H9 (cell line): ENCODE measurements at regions not wholly inside any gene's neighbourhood (a gene's known extent, or its start where the extent isn't known, plus 50 kb on each side); places are given as distances from the start of the nearest gene placed in this dataset.

Experiments used
- DNase-seq: peaks from one replicate; pipeline ENCODE4 v3.0.0-alpha.2; 2017
- H2AFZ ChIP-seq: one replicate; pipeline ENCODE4 v1.6.1; 2013; ENCODE audit warnings: mild to moderate bottlenecking, low read length, control low read depth, moderate library complexity
- H2AK5ac ChIP-seq: 2 replicates; pipeline ENCODE4 v1.6.1; 2013; ENCODE audit warnings: low read length, control low read depth, mixed read lengths; ENCODE audit not compliant: insufficient read length
- H2BK120ac ChIP-seq: one replicate; pipeline ENCODE4 v1.6.1; 2013; ENCODE audit warnings: low read depth, mild to moderate bottlenecking, low read length, control low read depth, inconsistent platforms; ENCODE audit not compliant: poor library complexity, severe bottlenecking
- H2BK12ac ChIP-seq: 2 replicates; pipeline ENCODE4 v1.6.1; 2013; ENCODE audit warnings: low read length, control low read depth, mixed read lengths, low read depth; ENCODE audit not compliant: insufficient read length
- H2BK15ac ChIP-seq: 2 replicates; pipeline ENCODE4 v1.6.1; 2013; ENCODE audit warnings: low read depth, low read length, control low read depth
- H2BK20ac ChIP-seq: one replicate; pipeline ENCODE4 v1.6.1; 2013; ENCODE audit warnings: low read depth, mild to moderate bottlenecking, low read length, control low read depth, inconsistent platforms; ENCODE audit not compliant: poor library complexity, severe bottlenecking
- H2BK5ac ChIP-seq: 2 replicates; pipeline ENCODE4 v1.6.1; 2013; ENCODE audit warnings: low read length, control low read depth, mixed read lengths; ENCODE audit not compliant: insufficient read length
- H3K14ac ChIP-seq: 2 replicates; pipeline ENCODE4 v1.6.1; 2013; ENCODE audit warnings: low read length, control low read depth; ENCODE audit not compliant: insufficient read depth
- H3K18ac ChIP-seq: 2 replicates; pipeline ENCODE4 v1.6.1; 2013; ENCODE audit warnings: low read depth, mild to moderate bottlenecking, mixed read lengths, low read length, control low read depth; ENCODE audit not compliant: insufficient read length
- H3K23ac ChIP-seq: 2 replicates; pipeline ENCODE4 v1.6.1; 2013; ENCODE audit warnings: low read length, control low read depth, mixed read lengths, low read depth; ENCODE audit not compliant: insufficient read length
- H3K23me2 ChIP-seq: 2 replicates; pipeline ENCODE4 v1.6.1; 2013; ENCODE audit warnings: low read depth, mild to moderate bottlenecking, mixed read lengths, low read length, control low read depth; ENCODE audit not compliant: insufficient read length, poor library complexity, severe bottlenecking
- H3K27ac ChIP-seq: 2 replicates; pipeline ENCODE4 v1.5.1; 2013; ENCODE audit warnings: low read length, control low read depth, mixed read lengths, low read depth; ENCODE audit not compliant: insufficient read length
- H3K27me3 ChIP-seq: 2 replicates; pipeline ENCODE4 v1.6.1; 2013; ENCODE audit warnings: low read length, control low read depth, inconsistent platforms; ENCODE audit not compliant: insufficient read depth
- H3K4ac ChIP-seq: 2 replicates; pipeline ENCODE4 v1.6.1; 2013; ENCODE audit warnings: low read depth, mild to moderate bottlenecking, control low read depth, inconsistent platforms, low read length, moderate library complexity
- H3K4me1 ChIP-seq: 2 replicates; pipeline ENCODE4 v1.6.1; 2013; ENCODE audit warnings: low read length, control low read depth, inconsistent platforms; ENCODE audit not compliant: insufficient read depth
- H3K4me2 ChIP-seq: 2 replicates; pipeline ENCODE4 v1.6.1; 2013; ENCODE audit warnings: low read length, control low read depth, mixed read lengths; ENCODE audit not compliant: insufficient read length, insufficient read depth
- H3K56ac ChIP-seq: 2 replicates; pipeline ENCODE4 v1.6.1; 2013; ENCODE audit warnings: low read depth, mild to moderate bottlenecking, mixed read lengths, low read length, control low read depth; ENCODE audit not compliant: insufficient read length
- H3K79me1 ChIP-seq: 2 replicates; pipeline ENCODE4 v1.6.1; 2013; ENCODE audit warnings: low read depth, mild to moderate bottlenecking, moderate library complexity, low read length, control low read depth, inconsistent platforms; ENCODE audit not compliant: insufficient read depth, poor library complexity, severe bottlenecking
- H3K79me2 ChIP-seq: 2 replicates; pipeline ENCODE4 v1.6.1; 2013; ENCODE audit warnings: low read length, control low read depth, inconsistent platforms; ENCODE audit not compliant: insufficient read depth
- H3K9ac ChIP-seq: 2 replicates; pipeline ENCODE4 v1.6.1; 2013; ENCODE audit warnings: low read length, control low read depth, mixed read lengths; ENCODE audit not compliant: insufficient read length; ENCODE audit errors: extremely low read depth
- H3K9me3 ChIP-seq: one replicate; pipeline ENCODE4 v1.6.1; 2013; ENCODE audit warnings: low read depth, low read length, inconsistent platforms; ENCODE audit not compliant: control insufficient read depth
- H3T11ph ChIP-seq: one replicate; pipeline ENCODE4 v1.6.1; 2013; ENCODE audit warnings: mild to moderate bottlenecking, low read length, control low read depth, inconsistent platforms
- H4K20me1 ChIP-seq: one replicate; pipeline ENCODE4 v1.6.1; 2013; ENCODE audit not compliant: control insufficient read depth, insufficient read length, insufficient read depth
- H4K5ac ChIP-seq: 2 replicates; pipeline ENCODE4 v1.6.1; 2013; ENCODE audit warnings: low read depth, mild to moderate bottlenecking, mixed read lengths, low read length, control low read depth; ENCODE audit not compliant: insufficient read length
- H4K8ac ChIP-seq: replicated peaks from 2 replicates; pipeline ENCODE4 v1.6.1; 2013; ENCODE audit warnings: low read length, control low read depth, mixed read lengths, low read depth; ENCODE audit not compliant: insufficient read length
- H4K91ac ChIP-seq: 2 replicates; pipeline ENCODE4 v1.6.1; 2013; ENCODE audit warnings: low read depth, mild to moderate bottlenecking, moderate library complexity, mixed read lengths, low read length, control low read depth; ENCODE audit not compliant: insufficient read length
- H3K27ac Mint-ChIP-seq, 3 experiments: 2 replicates in 2 of 3; 3 replicates in 1 of 3; pipeline ENCODE4 v1.8.0; 2020 to 2021; ENCODE audit warnings: mixed read lengths in 3 of 3, mild to moderate bottlenecking in 1 of 3, moderate library complexity in 1 of 3
- H3K27me3 Mint-ChIP-seq: 2 replicates; pipeline ENCODE4 v1.8.0; 2021; ENCODE audit warnings: low read depth, mild to moderate bottlenecking, moderate library complexity, mixed read lengths
- H3K36me3 Mint-ChIP-seq, 3 experiments: 2 replicates in 2 of 3; 3 replicates in 1 of 3; pipeline ENCODE4 v1.8.0; 2020 to 2021; ENCODE audit warnings: low read depth in 3 of 3, mixed read lengths in 3 of 3; ENCODE audit not compliant: insufficient read depth in 1 of 3
- H3K4me1 Mint-ChIP-seq, 2 experiments: 2 replicates each; pipeline ENCODE4 v1.8.0; 2020; ENCODE audit warnings: mixed read lengths in 2 of 2
- H3K4me3 Mint-ChIP-seq, 2 experiments: 2 replicates in 1 of 2; 3 replicates in 1 of 2; pipeline ENCODE4 v1.8.0; 2020 to 2021; ENCODE audit warnings: mild to moderate bottlenecking in 2 of 2, mixed read lengths in 2 of 2, moderate library complexity in 1 of 2
- H3K9me3 Mint-ChIP-seq, 2 experiments: 2 replicates in 1 of 2; 3 replicates in 1 of 2; pipeline ENCODE4 v1.8.0; 2020; ENCODE audit warnings: mild to moderate bottlenecking in 2 of 2, mixed read lengths in 2 of 2, moderate library complexity in 1 of 2
- TF ChIP-seq, protein P1 (sequence below): fragments of 200-600 bp; sonication (generic); conservative IDR thresholded peaks from 3 replicates; pipeline ENCODE4 v1.8.0; 2021; ENCODE audit warnings: antibody characterized with exemption, mild to moderate bottlenecking

DNA sequence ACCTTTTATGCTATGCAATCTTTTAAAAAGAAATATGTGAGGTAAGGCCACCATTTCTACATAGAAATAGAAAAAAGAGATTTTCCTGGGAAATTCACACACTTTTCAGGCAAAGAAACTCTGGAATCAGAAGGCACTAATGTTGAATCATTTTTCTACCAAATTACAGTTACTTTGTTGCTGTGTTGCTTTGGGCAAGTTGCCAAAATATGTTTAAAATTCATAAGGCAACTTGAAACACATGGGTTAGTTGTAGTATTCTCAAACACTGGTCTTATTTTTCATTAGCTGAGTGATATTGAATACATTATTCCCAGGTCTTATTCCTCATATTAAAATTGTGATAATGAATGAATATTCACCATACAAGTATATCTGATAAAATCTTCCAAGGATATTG is 195.0 kb upstream of the SLITRK1 start:
- H2BK15ac ChIP-seq: no peak overlapping the region
- TF ChIP-seq, protein P1, sequence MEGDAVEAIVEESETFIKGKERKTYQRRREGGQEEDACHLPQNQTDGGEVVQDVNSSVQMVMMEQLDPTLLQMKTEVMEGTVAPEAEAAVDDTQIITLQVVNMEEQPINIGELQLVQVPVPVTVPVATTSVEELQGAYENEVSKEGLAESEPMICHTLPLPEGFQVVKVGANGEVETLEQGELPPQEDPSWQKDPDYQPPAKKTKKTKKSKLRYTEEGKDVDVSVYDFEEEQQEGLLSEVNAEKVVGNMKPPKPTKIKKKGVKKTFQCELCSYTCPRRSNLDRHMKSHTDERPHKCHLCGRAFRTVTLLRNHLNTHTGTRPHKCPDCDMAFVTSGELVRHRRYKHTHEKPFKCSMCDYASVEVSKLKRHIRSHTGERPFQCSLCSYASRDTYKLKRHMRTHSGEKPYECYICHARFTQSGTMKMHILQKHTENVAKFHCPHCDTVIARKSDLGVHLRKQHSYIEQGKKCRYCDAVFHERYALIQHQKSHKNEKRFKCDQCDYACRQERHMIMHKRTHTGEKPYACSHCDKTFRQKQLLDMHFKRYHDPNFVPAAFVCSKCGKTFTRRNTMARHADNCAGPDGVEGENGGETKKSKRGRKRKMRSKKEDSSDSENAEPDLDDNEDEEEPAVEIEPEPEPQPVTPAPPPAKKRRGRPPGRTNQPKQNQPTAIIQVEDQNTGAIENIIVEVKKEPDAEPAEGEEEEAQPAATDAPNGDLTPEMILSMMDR: no peak

More for the DNA sequence above, 195.0 kb upstream of the SLITRK1 start:
- Histone ChIP-seq H3K4ac (no peak overlapping the region), H3K79me1 (no peaks in the 10 kb centered on the region), H2BK20ac (no peak overlapping the region), H3T11ph (no peak overlapping the region), H4K8ac (no peak overlapping the region), H3K18ac (no peak overlapping the region), H2BK12ac (no peak overlapping the region), H2AFZ (no peak overlapping the region), H3K4me2 (no peak overlapping the region), H3K23ac (no peak overlapping the region), H3K56ac (no peak overlapping the region), H2AK5ac (no peak overlapping the region), H4K20me1 (no peaks in the 10 kb centered on the region), H3K27me3 (no peaks in the 10 kb centered on the region), H3K14ac (no peak overlapping the region), H4K5ac (no peak overlapping the region), H3K4me1 (no peaks in the 10 kb centered on the region), H3K9me3 (no peaks in the 10 kb centered on the region), H3K23me2 (no peaks in the 10 kb centered on the region), H3K27ac (no peak overlapping the region), H2BK5ac (no peak overlapping the region), H3K9ac (no peak overlapping the region), H2BK120ac (no peak overlapping the region), H4K91ac (no peak overlapping the region), H3K79me2 (no peaks in the 10 kb centered on the region)
- Mint-ChIP-seq H3K4me1 (peaks cover 7 to 8% of the 10 kb centered on the region in 2 experiments), H3K36me3 (no peaks in the 10 kb centered on the region), H3K27me3 (no peaks in the 10 kb centered on the region), H3K4me3 (no peak overlapping the region), H3K27ac (no peak overlapping the region), H3K9me3 (no peaks in the 10 kb centered on the region)
- no peak for DNase-seq
